SK-N-SH (cell line): ENCODE measurements at regions not wholly inside any gene's neighbourhood (a gene's known extent, or its start where the extent isn't known, plus 50 kb on each side); places are given as distances from the start of the nearest gene placed in this dataset.

Experiments
- CTCF ChIA-PET: fragments of 300-600, 350-600 bp; formaldehyde crosslinking; extraction: SDS; loops from one replicate; lab custom pipeline; 2021; lab: Yijun Ruan, JAX
- POLR2A ChIA-PET: fragments of 350-600 bp; sonication (Branson Sonifier 250); formaldehyde crosslinking; extraction: SDS; loops from one replicate; lab custom pipeline; 2020; ENCODE audit warnings: antibody characterized with exemption, inconsistent platforms; lab: Yijun Ruan, JAX
- DNase-seq: peaks from one replicate; pipeline ENCODE4 v3.0.0; 2012
- H2AFZ ChIP-seq: fragments of 200-600 bp; sonication (generic); 2 replicates; pipeline ENCODE4 v1.8.1; 2016; ENCODE audit warnings: antibody characterized with exemption, mild to moderate bottlenecking, low read depth
- H3F3A ChIP-seq: fragments of 200-600 bp; sonication (generic); replicated peaks from 2 replicates; pipeline ENCODE3; 2016; ENCODE audit warnings: antibody characterized with exemption, mild to moderate bottlenecking; ENCODE audit not compliant: insufficient read depth
- H3K27ac ChIP-seq, 2 experiments: fragments of 200-500 bp in 1 of 2; fragments of 200-600 bp in 1 of 2; sonication (Bioruptor generic) in 1 of 2; sonication (generic), shearing (Covaris generic) in 1 of 2; 2 replicates each; pipeline versions ENCODE4 v1.5.1 to v1.6.1; 2014 to 2016; ENCODE audit warnings: low read depth in 2 of 2, inconsistent platforms in 1 of 2, low read length in 1 of 2, mild to moderate bottlenecking in 1 of 2, mixed read lengths in 1 of 2
- H3K27me3 ChIP-seq: fragments of 200-600 bp; sonication (generic), shearing (Covaris generic); 2 replicates; pipeline ENCODE4 v1.6.1; 2016; ENCODE audit warnings: mixed run types; ENCODE audit not compliant: insufficient read depth
- H3K36me3 ChIP-seq, 2 experiments: fragments of 200-500 bp in 1 of 2; fragments of 200-600 bp in 1 of 2; sonication (Bioruptor generic) in 1 of 2; sonication (generic) in 1 of 2; replicated peaks in 1 of 2; 2 replicates each; pipeline versions ENCODE3 to v1.5.1; 2014 to 2016; ENCODE audit warnings: low read length in 1 of 2, mild to moderate bottlenecking in 1 of 2; ENCODE audit not compliant: insufficient read depth in 2 of 2, control insufficient read depth in 1 of 2
- H3K4me1 ChIP-seq, 2 experiments: fragments of 200-500 bp in 1 of 2; fragments of 200-600 bp in 1 of 2; sonication (Bioruptor generic) in 1 of 2; sonication (generic), shearing (Covaris generic) in 1 of 2; 2 replicates each; pipeline versions ENCODE4 v1.5.1 to v1.6.1; 2014 to 2016; ENCODE audit warnings: low read depth in 1 of 2, low read length in 1 of 2, mixed run types in 1 of 2; ENCODE audit not compliant: insufficient read depth in 2 of 2, control insufficient read depth in 1 of 2
- H3K4me2 ChIP-seq: fragments of 200-600 bp; sonication (generic), shearing (Covaris generic); 2 replicates; pipeline ENCODE4 v1.6.1; 2017; ENCODE audit warnings: mixed run types
- H3K4me3 ChIP-seq, 2 experiments: fragments of 200-500 bp in 1 of 2; fragments of 200-600 bp in 1 of 2; sonication (Bioruptor generic) in 1 of 2; sonication (generic), shearing (Covaris generic) in 1 of 2; 2 replicates each; pipeline versions ENCODE4 v1.5.1 to v1.8.1; 2014 to 2016; ENCODE audit warnings: low read depth in 2 of 2, inconsistent platforms in 1 of 2, low read length in 1 of 2, mild to moderate bottlenecking in 1 of 2, mixed read lengths in 1 of 2, moderate library complexity in 1 of 2
- H3K79me2 ChIP-seq: fragments of 200-600 bp; sonication (generic); 2 replicates; pipeline ENCODE4 v1.8.1; 2017; ENCODE audit warnings: mild to moderate bottlenecking; ENCODE audit not compliant: insufficient read depth
- H3K9ac ChIP-seq: fragments of 200-600 bp; sonication (generic); 2 replicates; pipeline ENCODE4 v1.6.1; 2017; ENCODE audit warnings: mixed run types
- H3K9me2 ChIP-seq: fragments of 200-600 bp; sonication (generic); 2 replicates; pipeline ENCODE4 v1.6.1; 2017; ENCODE audit warnings: mixed run types
- H3K9me3 ChIP-seq: fragments of 200-600 bp; sonication (generic); 2 replicates; pipeline ENCODE4 v1.6.1; 2017; ENCODE audit warnings: mixed run types, mild to moderate bottlenecking, moderate library complexity
- H4K20me1 ChIP-seq: fragments of 200-600 bp; sonication (generic); 2 replicates; pipeline ENCODE4 v1.6.1; 2017; ENCODE audit warnings: mild to moderate bottlenecking, mixed run types; ENCODE audit not compliant: insufficient read depth
- ELF1 ChIP-seq: IDR thresholded peaks from 2 replicates; pipeline ENCODE4 v1.4.0; 2012
- EP300 ChIP-seq, 2 experiments: IDR thresholded peaks; 2 replicates each; pipeline versions ENCODE4 v1.4.0 to v1.6.1; 2012; ENCODE audit warnings: borderline replicate concordance in 1 of 2, low read depth in 1 of 2, low read length in 1 of 2
- FOSL2 ChIP-seq: IDR thresholded peaks from 2 replicates; pipeline ENCODE4 v1.4.0; 2012; ENCODE audit warnings: low read depth, mild to moderate bottlenecking, moderate library complexity, borderline replicate concordance
- FOXM1 ChIP-seq: IDR thresholded peaks from 2 replicates; pipeline ENCODE4 v1.4.0; 2012; ENCODE audit warnings: low read depth, mild to moderate bottlenecking
- MEF2A ChIP-seq: IDR thresholded peaks from 2 replicates; pipeline ENCODE4 v1.4.0; 2012; ENCODE audit warnings: low read depth, borderline replicate concordance
- NFIC ChIP-seq: IDR thresholded peaks from 2 replicates; pipeline ENCODE4 v1.4.0; 2012; ENCODE audit warnings: borderline replicate concordance
- RXRA ChIP-seq: IDR thresholded peaks from 2 replicates; pipeline ENCODE4 v1.4.0; 2012; ENCODE audit warnings: low read depth, mild to moderate bottlenecking, borderline replicate concordance
- TCF12 ChIP-seq: IDR thresholded peaks from 2 replicates; pipeline ENCODE4 v1.4.0; 2012
- WGBS: methylation state at CpG from one replicate; pipeline ENCODE4 v1.1.6; 2017; ENCODE audit warnings: low lambda C conversion rate; 5-methylcytosine and 5-hydroxymethylcytosine counted together
- TF ChIP-seq, protein P1 (sequence below): IDR thresholded peaks from 2 replicates; pipeline ENCODE4; 2012
- TF ChIP-seq, protein P2 (sequence below): fragments of 150-350 bp; IDR thresholded peaks from 2 replicates; pipeline ENCODE4 v1.6.1; 2017; ENCODE audit warnings: antibody characterized with exemption, low read length, low read depth, borderline replicate concordance
- TF ChIP-seq, protein P3 (sequence below): fragments of 200-600 bp; sonication (generic); IDR thresholded peaks from 2 replicates; pipeline ENCODE4 v1.6.1; 2017; ENCODE audit warnings: antibody characterized with exemption, mild to moderate bottlenecking, moderate library complexity
- TF ChIP-seq, protein P4 (sequence below): IDR thresholded peaks from 2 replicates; pipeline ENCODE4 v1.6.1; 2012; ENCODE audit warnings: mild to moderate bottlenecking, low read depth, low read length, moderate library complexity

DNA sequence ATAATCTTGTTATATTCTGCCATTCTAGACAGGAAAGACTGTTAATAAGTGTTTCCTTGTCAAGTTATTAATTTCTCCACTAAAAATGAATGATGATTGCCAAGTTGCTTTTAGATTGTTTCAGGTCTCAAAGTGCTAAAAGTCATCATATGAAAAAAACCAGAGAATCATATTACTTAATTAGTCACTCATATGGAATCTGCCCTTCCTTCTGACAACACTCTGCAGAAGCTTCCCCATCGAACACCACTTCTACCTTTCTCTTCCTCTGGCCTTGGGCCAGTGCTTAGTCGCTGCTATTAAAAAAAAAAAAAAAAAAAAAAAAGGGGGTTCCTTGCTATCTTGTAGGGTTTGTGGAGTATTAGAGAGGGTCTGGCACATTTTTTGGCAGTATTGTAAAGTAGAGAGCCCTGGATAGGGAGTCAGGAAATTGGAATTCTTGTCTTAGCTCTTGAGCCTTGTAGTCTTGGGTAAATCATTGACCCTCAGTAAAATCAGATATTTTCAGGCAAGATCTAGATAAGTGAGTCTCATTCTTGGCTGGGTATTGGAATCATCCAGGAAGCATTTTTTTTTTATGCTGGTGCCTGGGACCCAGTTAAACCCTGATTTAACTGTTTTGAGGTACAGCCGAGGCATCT lies 141.7 kb upstream of the CCDC68 start:
- no peak overlapping the region for H2AFZ ChIP-seq
- POLR2A ChIA-PET = no interaction called here
- H3K27ac ChIP-seq = peak overlapping the region; percentile 62 to 64; a peak in 3 of 4 replicates
- H3K36me3 ChIP-seq = no peaks in the 10 kb centered on the region
- 0 out of 2 replicates have a peak, but pooled peaks have one; percentile 13 for TF ChIP-seq FOXM1
- peak; percentile 71 for TF ChIP-seq FOSL2
- TF ChIP-seq MEF2A = no peak
- peak; percentile 42; the same call in 1 of the 2 replicates for TF ChIP-seq RXRA
- TF ChIP-seq, protein P1, sequence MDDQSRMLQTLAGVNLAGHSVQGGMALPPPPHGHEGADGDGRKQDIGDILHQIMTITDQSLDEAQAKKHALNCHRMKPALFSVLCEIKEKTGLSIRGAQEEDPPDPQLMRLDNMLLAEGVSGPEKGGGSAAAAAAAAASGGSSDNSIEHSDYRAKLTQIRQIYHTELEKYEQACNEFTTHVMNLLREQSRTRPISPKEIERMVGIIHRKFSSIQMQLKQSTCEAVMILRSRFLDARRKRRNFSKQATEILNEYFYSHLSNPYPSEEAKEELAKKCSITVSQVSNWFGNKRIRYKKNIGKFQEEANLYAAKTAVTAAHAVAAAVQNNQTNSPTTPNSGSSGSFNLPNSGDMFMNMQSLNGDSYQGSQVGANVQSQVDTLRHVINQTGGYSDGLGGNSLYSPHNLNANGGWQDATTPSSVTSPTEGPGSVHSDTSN = peak; percentile 81
- peak in 1 of 2 experiments; percentile 71; a peak in 2 of 4 replicates for TF ChIP-seq EP300 (IDR thresholded peaks at IDR 0.05; ENCODE audit: borderline replicate concordance in 1 of 2, low read depth in 1 of 2, low read length in 1 of 2)
- no peak for TF ChIP-seq ELF1
- TF ChIP-seq, protein P2, sequence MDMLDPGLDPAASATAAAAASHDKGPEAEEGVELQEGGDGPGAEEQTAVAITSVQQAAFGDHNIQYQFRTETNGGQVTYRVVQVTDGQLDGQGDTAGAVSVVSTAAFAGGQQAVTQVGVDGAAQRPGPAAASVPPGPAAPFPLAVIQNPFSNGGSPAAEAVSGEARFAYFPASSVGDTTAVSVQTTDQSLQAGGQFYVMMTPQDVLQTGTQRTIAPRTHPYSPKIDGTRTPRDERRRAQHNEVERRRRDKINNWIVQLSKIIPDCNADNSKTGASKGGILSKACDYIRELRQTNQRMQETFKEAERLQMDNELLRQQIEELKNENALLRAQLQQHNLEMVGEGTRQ = no peak
- peak; percentile 78 for TF ChIP-seq TCF12
- TF ChIP-seq, protein P3, sequence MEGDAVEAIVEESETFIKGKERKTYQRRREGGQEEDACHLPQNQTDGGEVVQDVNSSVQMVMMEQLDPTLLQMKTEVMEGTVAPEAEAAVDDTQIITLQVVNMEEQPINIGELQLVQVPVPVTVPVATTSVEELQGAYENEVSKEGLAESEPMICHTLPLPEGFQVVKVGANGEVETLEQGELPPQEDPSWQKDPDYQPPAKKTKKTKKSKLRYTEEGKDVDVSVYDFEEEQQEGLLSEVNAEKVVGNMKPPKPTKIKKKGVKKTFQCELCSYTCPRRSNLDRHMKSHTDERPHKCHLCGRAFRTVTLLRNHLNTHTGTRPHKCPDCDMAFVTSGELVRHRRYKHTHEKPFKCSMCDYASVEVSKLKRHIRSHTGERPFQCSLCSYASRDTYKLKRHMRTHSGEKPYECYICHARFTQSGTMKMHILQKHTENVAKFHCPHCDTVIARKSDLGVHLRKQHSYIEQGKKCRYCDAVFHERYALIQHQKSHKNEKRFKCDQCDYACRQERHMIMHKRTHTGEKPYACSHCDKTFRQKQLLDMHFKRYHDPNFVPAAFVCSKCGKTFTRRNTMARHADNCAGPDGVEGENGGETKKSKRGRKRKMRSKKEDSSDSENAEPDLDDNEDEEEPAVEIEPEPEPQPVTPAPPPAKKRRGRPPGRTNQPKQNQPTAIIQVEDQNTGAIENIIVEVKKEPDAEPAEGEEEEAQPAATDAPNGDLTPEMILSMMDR = no peak
- peak; percentile 66; the same call in 1 of the 2 replicates for TF ChIP-seq NFIC
- TF ChIP-seq, protein P4, sequence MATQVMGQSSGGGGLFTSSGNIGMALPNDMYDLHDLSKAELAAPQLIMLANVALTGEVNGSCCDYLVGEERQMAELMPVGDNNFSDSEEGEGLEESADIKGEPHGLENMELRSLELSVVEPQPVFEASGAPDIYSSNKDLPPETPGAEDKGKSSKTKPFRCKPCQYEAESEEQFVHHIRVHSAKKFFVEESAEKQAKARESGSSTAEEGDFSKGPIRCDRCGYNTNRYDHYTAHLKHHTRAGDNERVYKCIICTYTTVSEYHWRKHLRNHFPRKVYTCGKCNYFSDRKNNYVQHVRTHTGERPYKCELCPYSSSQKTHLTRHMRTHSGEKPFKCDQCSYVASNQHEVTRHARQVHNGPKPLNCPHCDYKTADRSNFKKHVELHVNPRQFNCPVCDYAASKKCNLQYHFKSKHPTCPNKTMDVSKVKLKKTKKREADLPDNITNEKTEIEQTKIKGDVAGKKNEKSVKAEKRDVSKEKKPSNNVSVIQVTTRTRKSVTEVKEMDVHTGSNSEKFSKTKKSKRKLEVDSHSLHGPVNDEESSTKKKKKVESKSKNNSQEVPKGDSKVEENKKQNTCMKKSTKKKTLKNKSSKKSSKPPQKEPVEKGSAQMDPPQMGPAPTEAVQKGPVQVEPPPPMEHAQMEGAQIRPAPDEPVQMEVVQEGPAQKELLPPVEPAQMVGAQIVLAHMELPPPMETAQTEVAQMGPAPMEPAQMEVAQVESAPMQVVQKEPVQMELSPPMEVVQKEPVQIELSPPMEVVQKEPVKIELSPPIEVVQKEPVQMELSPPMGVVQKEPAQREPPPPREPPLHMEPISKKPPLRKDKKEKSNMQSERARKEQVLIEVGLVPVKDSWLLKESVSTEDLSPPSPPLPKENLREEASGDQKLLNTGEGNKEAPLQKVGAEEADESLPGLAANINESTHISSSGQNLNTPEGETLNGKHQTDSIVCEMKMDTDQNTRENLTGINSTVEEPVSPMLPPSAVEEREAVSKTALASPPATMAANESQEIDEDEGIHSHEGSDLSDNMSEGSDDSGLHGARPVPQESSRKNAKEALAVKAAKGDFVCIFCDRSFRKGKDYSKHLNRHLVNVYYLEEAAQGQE = no peak
- peaks cover 12% of the 10 kb centered on the region for H3F3A ChIP-seq
- no peak overlapping the region for H3K4me3 ChIP-seq
- H3K9ac ChIP-seq = no peak overlapping the region; the same call in 1 of the 2 replicates
- CTCF ChIA-PET = interaction anchor here (0.7 kb wide), 1 partner anchor 681 kb away, joined by 3 read pairs; no protein-coding TSS in a partner anchor
- no peaks in the 10 kb centered on the region for H4K20me1 ChIP-seq
- H3K9me2 ChIP-seq = no peaks in the 10 kb centered on the region
- peak overlapping the region; percentile 16 for H3K4me2 ChIP-seq
- H3K27me3 ChIP-seq = no peaks in the 10 kb centered on the region
- H3K4me1 ChIP-seq = peaks cover 15 to 37% of the 10 kb centered on the region in 2 experiments; a peak in 3 of 4 replicates
- no peaks in the 10 kb centered on the region for H3K79me2 ChIP-seq
- no peaks in the 10 kb centered on the region for H3K9me3 ChIP-seq
- WGBS = 13% methylated on average over 3 of the region's 3 CpGs
- DNase-seq = no peak
